Stimulated activated CD8-positive, alpha-beta memory T cell treated with anti-CD3 and anti-CD28 coated beads, Interleukin-12 subunit alpha, Interleukin-12 subunit beta, amount 100 ng/mL, for 1 hour (primary cell): ENCODE measurements at regions not wholly inside any gene's neighbourhood (a gene's known extent, or its start where the extent isn't known, plus 50 kb on each side); places are given as distances from the start of the nearest gene placed in this dataset.

Experiments
- DNase-seq: peaks from one replicate; pipeline ENCODE4 v3.0.0-alpha.2; 2020; ENCODE audit warnings: low read depth

- no peak for DNase-seq
Measured at GRCh38 chr10:90975096-90975495, 54.2 kb upstream of the ANKRD1 start.

DNA sequence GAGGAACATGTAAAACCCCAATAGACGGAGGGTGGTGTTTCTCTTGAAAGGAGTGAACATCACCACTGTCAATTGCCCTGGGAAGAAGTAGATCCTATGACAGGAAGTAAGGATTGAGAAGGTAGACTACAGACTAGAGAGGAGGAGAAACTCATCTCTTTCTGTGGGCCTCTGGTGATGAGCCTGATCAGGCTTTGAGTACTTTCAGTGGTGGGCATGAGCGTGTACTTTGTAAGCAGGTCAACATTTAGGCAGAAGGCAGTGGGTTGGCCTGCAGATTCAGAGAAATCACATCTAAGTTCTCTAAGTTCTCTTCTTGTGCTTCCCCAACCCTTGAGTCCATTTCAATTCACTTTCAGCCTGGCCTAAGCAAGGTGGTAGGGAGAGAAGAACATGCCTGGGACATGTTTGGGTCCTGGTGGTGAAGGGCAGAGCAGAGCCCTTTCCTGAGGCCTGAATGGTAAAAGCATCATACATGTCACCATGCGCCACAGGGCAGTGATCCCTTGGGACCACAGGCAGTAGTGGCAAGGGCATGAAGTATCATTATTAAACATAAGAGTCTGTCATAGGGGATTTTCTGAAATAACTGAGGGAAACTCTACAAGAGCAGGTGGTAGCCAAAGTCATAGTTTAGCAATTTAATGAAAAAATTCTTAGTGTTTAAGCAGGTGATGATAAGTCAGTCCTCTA lies 56.4 kb upstream of the ANKRD1 start:
- no peak for DNase-seq

DNA sequence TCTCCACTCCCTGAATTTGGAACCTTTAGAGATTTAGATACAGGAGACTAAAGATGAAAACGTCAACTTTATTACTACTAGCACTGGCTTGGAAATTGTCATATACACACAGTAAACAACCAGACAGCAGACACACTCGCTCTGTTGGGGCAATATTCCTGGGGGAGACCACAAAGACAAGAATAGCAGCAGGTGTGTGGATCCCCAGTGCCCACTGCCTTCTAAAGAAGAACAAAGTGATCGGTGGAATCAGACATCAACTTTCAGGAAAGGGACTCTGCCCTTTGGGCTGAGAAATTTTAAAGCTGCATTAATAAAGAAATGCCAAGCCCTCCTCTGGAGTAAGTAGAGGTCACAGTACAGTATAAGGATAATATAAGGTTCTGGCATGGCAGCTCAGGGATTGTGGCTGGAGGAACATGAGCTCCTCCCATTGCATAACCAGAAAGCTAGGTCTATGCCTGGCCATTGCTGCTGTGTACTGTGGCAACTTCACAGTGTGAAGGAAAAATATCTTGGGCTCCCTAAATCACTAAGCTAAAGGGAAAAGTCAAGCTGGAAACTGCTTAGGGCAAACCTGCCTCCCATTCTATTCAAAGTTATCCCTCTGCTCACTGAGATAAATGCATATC lies 57.1 kb upstream of the ANKRD1 start:
- DNase-seq = no peak

DNA sequence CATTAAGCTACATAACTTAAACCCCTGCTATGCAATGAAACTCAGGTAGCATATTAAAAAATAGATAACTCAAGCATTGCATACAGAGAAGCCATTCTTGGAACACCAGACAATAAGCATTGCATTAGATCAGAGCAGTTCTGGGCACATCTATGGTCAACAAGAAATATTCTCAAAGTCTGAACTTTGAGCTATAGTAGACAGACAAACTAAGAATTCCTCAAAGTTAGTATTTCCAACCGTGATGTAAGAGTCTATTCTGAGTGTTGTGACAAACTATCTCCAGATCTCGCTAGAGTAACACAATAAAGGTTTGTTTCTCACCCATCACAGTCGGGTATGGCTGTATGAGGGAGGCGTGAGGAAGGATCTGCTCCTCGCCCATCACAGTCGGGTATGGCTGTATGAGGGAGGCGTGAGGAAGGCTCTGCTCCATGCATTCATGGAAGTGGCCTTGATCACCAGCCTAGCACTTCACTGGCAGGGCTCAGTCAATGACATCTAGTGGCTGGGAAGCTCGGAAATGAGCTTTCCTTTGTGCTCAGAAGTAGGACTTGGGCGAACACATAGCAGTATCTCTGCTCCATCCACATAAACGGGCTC lies 61.6 kb upstream of the ANKRD1 start:
- no peak for DNase-seq

DNA sequence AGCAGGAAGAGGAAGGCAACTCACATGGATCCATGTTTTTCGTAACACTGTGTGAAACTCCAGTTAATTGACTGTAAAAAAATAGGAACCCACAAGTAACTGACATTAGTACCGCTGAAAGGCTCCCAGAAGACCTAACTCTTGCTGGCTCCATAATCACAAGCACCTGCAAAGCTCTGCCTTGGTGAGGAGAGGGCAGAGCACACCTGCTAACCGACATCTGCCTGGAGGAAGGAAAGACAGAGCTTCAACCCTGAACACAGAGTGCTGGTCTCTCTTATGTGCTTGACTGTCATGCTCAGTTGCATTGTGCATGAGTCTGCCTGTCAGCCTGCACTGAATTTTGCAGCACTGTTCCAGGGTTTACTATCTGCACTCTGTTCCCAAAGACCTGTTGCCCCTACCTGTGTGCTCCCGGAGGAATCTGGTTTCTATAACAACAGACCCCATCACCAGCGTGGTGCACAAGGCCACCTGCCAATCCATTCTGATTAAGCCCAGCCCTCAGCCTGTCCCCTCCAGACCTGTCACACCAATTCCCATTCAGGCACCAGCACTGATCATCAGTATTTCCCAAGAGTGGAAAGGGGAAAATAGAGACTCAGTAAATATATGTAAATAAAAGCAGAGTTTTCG lies 63.1 kb upstream of the ANKRD1 start:
- DNase-seq = no peak

DNA sequence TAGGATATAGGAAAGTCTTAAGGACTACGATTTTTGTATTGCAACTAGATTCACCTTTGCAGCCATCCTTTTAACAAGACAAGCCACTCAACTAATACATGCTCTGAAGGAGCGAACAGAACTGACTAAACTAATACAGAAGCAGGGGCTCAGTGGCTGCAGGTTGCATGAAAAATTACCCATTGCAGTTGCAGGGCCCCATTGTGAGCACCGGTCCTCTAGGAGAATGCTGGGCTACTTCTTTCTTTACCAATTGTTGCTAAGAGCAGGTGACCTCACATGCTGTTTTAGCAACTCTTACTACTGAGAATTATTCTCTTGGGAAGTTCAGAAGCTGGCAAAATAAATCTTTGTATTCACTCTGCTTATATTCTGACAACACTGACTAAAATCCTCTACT lies 64.0 kb upstream of the ANKRD1 start:
- DNase-seq = no peak

DNA sequence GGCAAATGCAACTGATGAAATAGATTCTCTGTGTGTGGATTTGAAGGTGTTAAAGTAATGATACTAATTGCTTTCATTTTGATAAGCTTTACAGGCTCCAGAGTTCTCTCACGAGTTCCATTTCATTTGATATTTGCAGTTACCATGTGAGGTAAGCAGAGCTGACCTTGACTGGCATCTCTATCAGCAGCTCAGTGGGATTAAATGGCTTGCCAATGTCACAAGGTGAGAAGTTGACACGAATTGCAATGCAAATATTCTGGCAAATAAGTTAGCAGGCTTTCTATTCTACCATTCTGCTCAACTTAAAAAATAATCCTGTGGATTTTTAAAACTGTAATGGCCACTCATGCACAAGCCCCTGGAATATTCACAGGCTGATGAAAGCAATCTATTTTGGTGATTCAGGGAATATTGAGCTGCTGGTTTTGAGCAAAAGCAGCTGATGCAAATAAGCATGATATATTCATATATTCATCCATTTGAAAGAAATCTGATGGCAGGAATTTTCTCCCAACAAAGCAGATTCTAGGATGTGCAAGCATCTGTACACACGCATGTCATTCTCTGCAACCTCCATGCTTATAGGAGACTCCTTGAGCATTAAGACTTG lies 64.5 kb upstream of the ANKRD1 start:
- no peak for DNase-seq

DNA sequence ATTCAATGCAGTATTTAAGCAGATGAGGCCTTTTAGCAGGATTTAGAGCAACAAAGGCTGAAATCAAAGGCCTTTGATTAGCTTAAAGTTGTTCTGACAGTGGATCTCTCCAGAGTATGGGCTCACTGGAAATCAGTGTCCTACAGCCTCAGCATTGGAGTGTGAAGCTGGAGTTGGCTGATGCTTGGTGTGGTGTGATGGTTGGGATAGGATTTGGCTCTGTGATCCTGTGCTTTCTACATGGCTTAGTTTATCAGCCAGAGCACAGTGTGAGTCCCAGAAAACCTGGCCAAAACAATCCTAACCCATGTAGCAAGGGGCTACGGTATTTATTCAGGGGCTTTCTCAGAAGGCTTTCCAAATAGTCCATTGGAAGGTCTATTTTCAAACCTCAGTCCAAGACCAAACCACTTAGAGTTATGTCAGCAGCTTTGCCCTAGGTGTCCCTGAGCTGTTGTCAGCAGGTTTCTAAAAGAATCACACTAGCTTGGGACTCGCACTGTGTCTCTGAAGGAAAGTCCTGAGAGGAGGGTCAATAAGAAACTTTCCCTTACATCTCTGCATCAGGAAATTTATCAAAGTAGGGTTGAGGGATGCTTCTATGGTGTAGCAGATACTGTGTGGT lies 65.4 kb upstream of the ANKRD1 start:
- no peak for DNase-seq

- DNase-seq = no peak
Measured at GRCh38 chr10:90986870-90987269, 66.0 kb upstream of the ANKRD1 start.

- no peak for DNase-seq
Measured at GRCh38 chr10:90987383-90987782, 66.5 kb upstream of the ANKRD1 start.

DNA sequence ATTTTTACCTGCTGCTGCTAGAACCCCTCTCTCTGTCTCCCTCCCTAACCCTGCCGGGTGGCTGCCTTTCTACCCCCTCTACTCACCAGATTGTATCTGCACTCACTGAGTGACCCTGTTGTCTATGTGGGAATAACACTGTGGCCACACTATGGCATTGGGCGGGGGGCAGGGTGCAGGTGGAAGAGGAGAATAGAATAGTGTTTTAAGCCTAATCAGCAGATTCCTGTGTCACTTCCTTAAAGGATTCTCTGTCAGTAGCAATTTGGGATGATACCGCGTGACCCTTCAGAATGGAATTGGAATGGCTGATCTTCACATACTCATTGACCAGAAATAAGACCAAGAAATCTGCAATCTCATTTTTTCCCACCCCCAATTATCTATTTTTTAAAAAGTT lies 67.1 kb upstream of the ANKRD1 start:
- DNase-seq = no peak

GRCh38 chr10:90988802-90989201 lies 67.9 kb upstream of the ANKRD1 start:
- no peak for DNase-seq

DNA sequence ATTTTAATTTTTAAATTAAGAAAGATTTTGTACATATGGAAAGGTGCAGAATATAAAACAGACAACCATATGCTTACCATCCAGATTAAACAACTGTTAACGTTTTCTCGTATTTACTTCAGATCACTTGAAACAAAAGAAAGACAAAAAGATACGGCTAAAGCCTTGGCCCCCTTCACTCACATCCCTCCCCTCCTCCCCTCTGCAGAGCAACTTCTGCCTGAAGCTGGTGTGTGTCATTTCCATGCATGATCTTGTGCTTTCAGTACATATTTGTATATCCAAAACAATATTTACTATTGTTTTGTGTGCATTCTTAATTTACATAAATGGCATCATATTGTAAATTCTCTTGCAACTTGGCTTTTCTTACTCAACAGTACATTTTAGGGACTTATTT lies 68.5 kb upstream of the ANKRD1 start:
- DNase-seq = no peak

GRCh38 chr10:90992462-90992861 lies 71.6 kb upstream of the ANKRD1 start:
- DNase-seq = no peak

GRCh38 chr10:90993340-90993739 lies 72.5 kb upstream of the ANKRD1 start:
- no peak for DNase-seq

DNA sequence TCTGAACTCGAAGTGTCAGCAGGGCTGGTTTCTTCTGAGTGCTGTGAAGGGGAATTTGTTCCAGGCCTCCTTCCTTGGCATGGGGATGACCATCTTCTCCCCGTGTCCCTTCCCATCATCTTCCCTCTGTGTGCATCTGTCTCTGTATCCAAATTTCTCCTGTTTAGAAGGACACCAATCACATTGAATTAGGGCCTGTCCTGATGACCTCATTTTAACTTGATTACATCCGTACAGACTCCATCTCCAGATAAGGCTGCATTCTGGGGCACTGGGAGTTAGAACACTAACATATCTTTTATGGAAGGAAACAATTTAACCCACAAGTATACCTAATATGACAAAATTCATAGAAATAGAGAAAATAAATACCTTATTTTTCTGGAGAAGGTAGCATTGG lies 76.8 kb upstream of the ANKRD1 start:
- no peak for DNase-seq

DNA sequence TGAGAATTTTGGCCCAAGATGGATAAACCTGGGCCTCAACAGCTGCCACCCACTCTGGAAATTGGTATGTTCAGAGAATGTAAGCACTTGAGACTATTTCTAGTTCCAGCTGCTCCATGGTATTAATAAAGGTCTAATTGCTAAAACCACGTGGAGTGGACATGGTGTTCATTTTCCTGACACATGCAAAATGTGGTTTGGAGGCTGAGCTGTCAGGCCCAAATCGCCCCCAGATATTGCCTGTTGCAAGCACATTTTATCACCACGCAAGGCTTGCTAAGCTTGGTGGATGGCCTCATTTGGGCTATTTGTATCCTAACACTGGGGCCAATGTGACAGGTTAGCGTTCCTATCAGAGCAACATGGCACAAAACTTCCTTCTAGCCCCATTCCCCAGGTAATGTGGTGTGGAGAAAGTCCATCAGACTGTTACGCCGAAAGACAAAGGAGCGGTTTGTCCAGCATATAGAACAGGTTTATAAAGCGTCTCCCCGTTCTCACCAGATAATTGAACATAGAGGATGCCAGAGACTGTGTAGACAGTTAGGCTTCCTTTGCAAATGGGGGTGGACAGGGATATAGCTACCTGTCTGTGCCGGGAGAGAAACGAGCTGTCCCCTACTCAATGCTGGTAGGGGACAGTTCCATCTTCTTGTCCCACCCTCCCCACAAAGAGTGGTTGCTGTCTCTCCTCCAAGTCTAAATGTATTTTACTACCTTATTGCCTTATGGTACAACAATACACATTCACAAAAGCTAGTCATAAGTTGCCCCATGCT lies 78.0 kb upstream of the ANKRD1 start:
- DNase-seq = no peak

- no peak for DNase-seq
Measured at GRCh38 chr10:90999512-91000172, 78.8 kb upstream of the ANKRD1 start.

DNA sequence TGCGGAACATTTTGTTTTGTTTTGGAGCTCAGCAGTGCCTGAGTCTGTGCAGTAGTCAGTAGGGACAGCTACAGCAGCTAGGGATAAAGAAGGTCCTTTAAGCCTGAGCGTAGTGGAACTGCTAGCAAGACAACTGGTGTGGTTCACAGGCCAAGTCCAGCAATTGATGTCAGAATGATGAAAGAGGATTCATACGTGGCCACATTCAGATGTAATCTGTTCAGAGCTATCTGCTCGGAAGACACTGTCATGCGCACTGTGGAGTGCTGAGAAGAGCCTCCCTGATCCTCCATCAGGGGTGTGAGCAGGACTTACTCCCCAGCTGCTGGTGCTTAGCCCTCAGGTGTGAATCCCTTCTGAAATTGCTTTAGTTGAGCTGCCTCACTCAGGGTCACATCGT lies 79.6 kb upstream of the ANKRD1 start:
- DNase-seq = no peak

DNA sequence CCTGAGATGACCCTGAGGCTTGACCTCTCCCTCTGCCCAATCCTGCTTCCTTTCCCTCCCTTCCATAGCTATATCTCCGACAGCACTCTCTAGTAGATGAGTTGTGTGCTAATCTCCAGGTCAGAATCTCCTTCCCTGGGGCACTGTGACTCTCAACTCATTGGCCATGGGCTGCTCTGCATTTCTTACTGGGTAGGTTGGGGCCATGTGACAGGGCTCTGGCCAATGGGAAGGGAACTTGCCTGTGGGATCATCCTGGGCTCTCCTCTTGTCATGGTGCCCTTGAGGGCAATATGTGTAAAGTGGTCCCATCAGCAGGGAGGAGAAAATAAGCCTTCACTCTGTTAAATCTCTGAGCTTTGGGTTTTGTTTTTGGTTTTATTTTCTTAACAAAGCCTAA lies 80.1 kb upstream of the ANKRD1 start:
- no peak for DNase-seq

DNA sequence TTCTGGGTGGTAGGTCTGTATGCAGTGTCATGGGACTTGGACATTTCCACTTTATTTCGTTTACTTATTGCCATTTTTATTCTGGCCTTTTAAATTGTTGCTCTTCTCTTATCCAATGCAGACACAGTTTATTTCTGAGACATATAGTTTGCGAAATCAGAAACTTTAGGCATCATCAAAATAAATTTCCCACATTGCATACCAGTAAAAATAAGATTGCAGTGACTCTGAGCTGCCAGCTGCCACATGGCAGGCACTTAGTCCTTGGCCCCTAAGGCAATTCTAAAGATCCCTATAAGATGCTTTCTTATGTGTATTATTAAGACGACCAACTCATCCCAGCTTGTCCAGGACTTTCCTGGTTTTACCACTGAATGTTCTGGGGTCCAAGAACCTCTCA lies 81.8 kb upstream of the ANKRD1 start:
- no peak for DNase-seq
